IPS-18a (cell line): ENCODE measurements at regions not wholly inside any gene's neighbourhood (a gene's known extent, or its start where the extent isn't known, plus 50 kb on each side); places are given as distances from the start of the nearest gene placed in this dataset.
A peak's percentile ranks its signal among the peaks of the same experiment; 100 is the strongest.

Experiments
- H3K27ac ChIP-seq: one replicate; pipeline ENCODE4 v1.5.1; 2013; ENCODE audit warnings: low read length
- H3K27me3 ChIP-seq: one replicate; pipeline ENCODE4 v1.6.1; 2013; ENCODE audit warnings: mild to moderate bottlenecking, low read length; ENCODE audit not compliant: control insufficient read depth, insufficient read depth
- H3K36me3 ChIP-seq: one replicate; pipeline ENCODE4 v1.6.1; 2013; ENCODE audit warnings: low read depth, low read length; ENCODE audit not compliant: control insufficient read depth
- H3K4me1 ChIP-seq: one replicate; pipeline ENCODE4 v1.6.1; 2013; ENCODE audit warnings: low read depth, low read length; ENCODE audit not compliant: control insufficient read depth
- H3K4me3 ChIP-seq: one replicate; pipeline ENCODE4 v1.5.1; 2013; ENCODE audit warnings: low read length
- H3K9ac ChIP-seq: one replicate; pipeline ENCODE4 v1.6.1; 2013; ENCODE audit warnings: mild to moderate bottlenecking, low read length, moderate library complexity
- H3K9me3 ChIP-seq: one replicate; pipeline ENCODE4 v1.6.1; 2013; ENCODE audit warnings: low read depth, low read length; ENCODE audit not compliant: control insufficient read depth

- peaks cover 16% of the 10 kb centered on the region for H3K4me1 ChIP-seq
- H3K9ac ChIP-seq: no peak overlapping the region
- H3K27ac ChIP-seq: peak overlapping the region; percentile 15
- H3K9me3 ChIP-seq: no peaks in the 10 kb centered on the region
- H3K27me3 ChIP-seq: no peaks in the 10 kb centered on the region
- H3K4me3 ChIP-seq: peak overlapping the region; percentile 22
- H3K36me3 ChIP-seq: no peaks in the 10 kb centered on the region
Observed at GRCh38 chr14:57029620-57030253, 219.5 kb upstream of the OTX2 start.

GRCh38 chr14:57025456-57025855 lies 215.2 kb upstream of the OTX2 start:
- H3K4me1 ChIP-seq: peaks cover 28% of the 10 kb centered on the region
- no peak overlapping the region for H3K9ac ChIP-seq
- no peaks in the 10 kb centered on the region for H3K27me3 ChIP-seq
- H3K36me3 ChIP-seq: no peaks in the 10 kb centered on the region
- no peak overlapping the region for H3K4me3 ChIP-seq
- no peaks in the 10 kb centered on the region for H3K9me3 ChIP-seq
- H3K27ac ChIP-seq: no peak overlapping the region

- no peak overlapping the region for H3K9ac ChIP-seq
Observed at GRCh38 chr14:57022608-57023007, 212.3 kb upstream of the OTX2 start.

GRCh38 chr14:57018065-57018464 lies 207.8 kb upstream of the OTX2 start:
- Histone ChIP-seq H3K4me1 (peaks cover 16% of the 10 kb centered on the region), H3K9ac (no peak overlapping the region), H3K4me3 (no peak overlapping the region), H3K36me3 (no peaks in the 10 kb centered on the region), H3K9me3 (no peaks in the 10 kb centered on the region), H3K27me3 (no peaks in the 10 kb centered on the region), H3K27ac (no peak overlapping the region)

More at GRCh38 chr14:57022608-57023007, 212.3 kb upstream of the OTX2 start:
- Histone ChIP-seq H3K27ac (no peak overlapping the region), H3K4me3 (no peak overlapping the region), H3K4me1 (peaks cover 16% of the 10 kb centered on the region), H3K27me3 (no peaks in the 10 kb centered on the region), H3K9me3 (no peaks in the 10 kb centered on the region), H3K36me3 (no peaks in the 10 kb centered on the region)

- H3K4me1 ChIP-seq: peaks cover 7% of the 10 kb centered on the region
- no peak overlapping the region for H3K27ac ChIP-seq
- H3K9me3 ChIP-seq: peaks cover 7% of the 10 kb centered on the region
- H3K4me3 ChIP-seq: no peak overlapping the region
- H3K27me3 ChIP-seq: no peaks in the 10 kb centered on the region
- H3K9ac ChIP-seq: no peak overlapping the region
- H3K36me3 ChIP-seq: no peaks in the 10 kb centered on the region
Observed at GRCh38 chr14:57013987-57014386, 203.7 kb upstream of the OTX2 start.

GRCh38 chr14:57009585-57010515 lies 199.6 kb upstream of the OTX2 start:
- Histone ChIP-seq H3K36me3 (no peaks in the 10 kb centered on the region), H3K27me3 (no peaks in the 10 kb centered on the region), H3K9me3 (peaks cover 7% of the 10 kb centered on the region), H3K9ac (no peak overlapping the region), H3K4me3 (no peak overlapping the region), H3K27ac (no peak overlapping the region), H3K4me1 (peaks cover 17% of the 10 kb centered on the region)

- H3K4me3 ChIP-seq: no peak overlapping the region
- H3K27ac ChIP-seq: no peak overlapping the region
- H3K27me3 ChIP-seq: no peaks in the 10 kb centered on the region
- no peaks in the 10 kb centered on the region for H3K36me3 ChIP-seq
- peaks cover 17% of the 10 kb centered on the region for H3K4me1 ChIP-seq
- peaks cover 7% of the 10 kb centered on the region for H3K9me3 ChIP-seq
- no peak overlapping the region for H3K9ac ChIP-seq
Observed at GRCh38 chr14:57008534-57008933, 198.3 kb upstream of the OTX2 start.

GRCh38 chr14:56998728-56999127 lies 188.4 kb upstream of the OTX2 start:
- H3K36me3 ChIP-seq: no peaks in the 10 kb centered on the region
- peaks cover 25% of the 10 kb centered on the region for H3K4me1 ChIP-seq
- no peak overlapping the region for H3K9ac ChIP-seq
- H3K27me3 ChIP-seq: no peaks in the 10 kb centered on the region
- no peak overlapping the region for H3K4me3 ChIP-seq
- H3K27ac ChIP-seq: no peak overlapping the region
- no peaks in the 10 kb centered on the region for H3K9me3 ChIP-seq

GRCh38 chr14:56996721-56997399 lies 186.6 kb upstream of the OTX2 start:
- Histone ChIP-seq H3K27me3 (no peaks in the 10 kb centered on the region), H3K4me1 (peaks cover 25% of the 10 kb centered on the region), H3K27ac (no peak overlapping the region), H3K4me3 (no peak overlapping the region), H3K9ac (no peak overlapping the region), H3K36me3 (no peaks in the 10 kb centered on the region), H3K9me3 (no peaks in the 10 kb centered on the region)

GRCh38 chr14:56995010-56995409 lies 184.7 kb upstream of the OTX2 start:
- peaks cover 25% of the 10 kb centered on the region for H3K4me1 ChIP-seq
- H3K9ac ChIP-seq: no peak overlapping the region
- no peaks in the 10 kb centered on the region for H3K9me3 ChIP-seq
- no peak overlapping the region for H3K27ac ChIP-seq
- H3K27me3 ChIP-seq: no peaks in the 10 kb centered on the region
- no peaks in the 10 kb centered on the region for H3K36me3 ChIP-seq
- no peak overlapping the region for H3K4me3 ChIP-seq

GRCh38 chr14:56992332-56992820 lies 182.1 kb upstream of the OTX2 start:
- Histone ChIP-seq H3K4me3 (no peak overlapping the region), H3K27me3 (no peaks in the 10 kb centered on the region), H3K36me3 (no peaks in the 10 kb centered on the region), H3K4me1 (peaks cover 11% of the 10 kb centered on the region), H3K9me3 (no peaks in the 10 kb centered on the region), H3K27ac (no peak overlapping the region), H3K9ac (no peak overlapping the region)
